GM23338 (cell line): ENCODE measurements at regions not wholly inside any gene's neighbourhood (a gene's known extent, or its start where the extent isn't known, plus 50 kb on each side); places are given as distances from the start of the nearest gene placed in this dataset.

Experiments
- ATAC-seq: fragments of 200-7000 bp; cut with Tn5 transposase; 3 replicates; pipeline ENCODE4 v1.9.1; 2020
- DNase-seq: peaks from one replicate; pipeline ENCODE4 v3.0.0-alpha.2; 2015; ENCODE audit warnings: low spot score
- H2AFZ ChIP-seq: fragments of 200-600 bp; sonication (generic); 2 replicates; pipeline ENCODE4 v1.8.0; 2016; ENCODE audit warnings: antibody characterized with exemption, mild to moderate bottlenecking, moderate library complexity
- H3F3A ChIP-seq: fragments of 200-600 bp; sonication (generic); replicated peaks from 2 replicates; pipeline ENCODE4 v1.8.0; 2017; ENCODE audit warnings: antibody characterized with exemption, mixed run types, low read depth
- H3K27ac ChIP-seq: fragments of 200-600 bp; sonication (generic); 2 replicates; pipeline ENCODE4 v1.6.1; 2016; ENCODE audit warnings: low read depth
- H3K27me3 ChIP-seq: fragments of 200-600 bp; sonication (generic); 2 replicates; pipeline ENCODE4 v1.8.0; 2016; ENCODE audit warnings: mild to moderate bottlenecking, mixed run types, moderate library complexity; ENCODE audit not compliant: insufficient read depth
- H3K36me3 ChIP-seq: fragments of 200-600 bp; sonication (generic); 2 replicates; pipeline ENCODE4 v1.8.0; 2016; ENCODE audit warnings: mild to moderate bottlenecking; ENCODE audit not compliant: insufficient read depth
- H3K4me1 ChIP-seq: fragments of 200-600 bp; sonication (generic); 2 replicates; pipeline ENCODE4 v1.8.0; 2016; ENCODE audit warnings: mild to moderate bottlenecking, moderate library complexity; ENCODE audit not compliant: insufficient read depth
- H3K4me2 ChIP-seq: fragments of 200-600 bp; sonication (generic); 2 replicates; pipeline ENCODE4 v1.7.1; 2017; ENCODE audit warnings: mixed run types
- H3K4me3 ChIP-seq: fragments of 200-600 bp; sonication (generic); 2 replicates; pipeline ENCODE4 v1.6.1; 2016; ENCODE audit warnings: mixed run types
- H3K79me2 ChIP-seq: fragments of 200-600 bp; sonication (generic); replicated peaks from 2 replicates; pipeline ENCODE4 v1.8.0; 2017; ENCODE audit warnings: mild to moderate bottlenecking; ENCODE audit not compliant: insufficient read depth
- H3K9me2 ChIP-seq: fragments of 200-600 bp; sonication (generic); 2 replicates; pipeline ENCODE4 v1.8.0; 2017; ENCODE audit not compliant: insufficient read depth
- H4K20me1 ChIP-seq: fragments of 200-600 bp; sonication (generic); replicated peaks from 2 replicates; pipeline ENCODE4 v1.8.0; 2017; ENCODE audit warnings: mild to moderate bottlenecking; ENCODE audit not compliant: insufficient read depth
- H3K27ac Mint-ChIP-seq: 2 replicates; pipeline ENCODE4 v1.8.0; 2020; ENCODE audit warnings: inconsistent platforms, mild to moderate bottlenecking, moderate library complexity, mixed read lengths
- H3K27me3 Mint-ChIP-seq: 3 replicates; pipeline ENCODE4 v1.8.0; 2022; ENCODE audit warnings: low read depth, mild to moderate bottlenecking, moderate library complexity, mixed read lengths, inconsistent platforms; ENCODE audit not compliant: insufficient read depth, poor library complexity
- H3K36me3 Mint-ChIP-seq: 3 replicates; pipeline ENCODE4 v1.8.0; 2021; ENCODE audit warnings: low read depth, mild to moderate bottlenecking, inconsistent platforms, moderate library complexity, mixed read lengths
- H3K4me1 Mint-ChIP-seq: 3 replicates; pipeline ENCODE4 v1.8.0; 2020; ENCODE audit warnings: mild to moderate bottlenecking, inconsistent platforms, mixed read lengths
- H3K4me3 Mint-ChIP-seq: 3 replicates; pipeline ENCODE4 v1.8.0; 2021; ENCODE audit warnings: moderate library complexity, mild to moderate bottlenecking, inconsistent platforms, mixed read lengths
- H3K9me3 Mint-ChIP-seq: 3 replicates; pipeline ENCODE4 v1.8.0; 2020; ENCODE audit warnings: moderate library complexity, mild to moderate bottlenecking, inconsistent platforms, mixed read lengths
- CREB1 ChIP-seq: fragments of 250-450 bp; sonication (Bioruptor Pico); IDR thresholded peaks from 2 replicates; pipeline ENCODE4 v1.5.0; 2020; ENCODE audit warnings: low read depth, mild to moderate bottlenecking, moderate library complexity
- EZH2 ChIP-seq: fragments of 200-600 bp; sonication (generic); IDR thresholded peaks from one replicate; pipeline ENCODE4 v1.8.0; 2017; ENCODE audit warnings: antibody characterized with exemption, mild to moderate bottlenecking, low read depth; ENCODE audit not compliant: unreplicated experiment
- NANOG ChIP-seq: IDR thresholded peaks from 2 replicates; pipeline ENCODE4 v1.6.1; 2016; ENCODE audit warnings: antibody characterized with exemption, borderline replicate concordance
- POLR2AphosphoS5 ChIP-seq: IDR thresholded peaks from 2 replicates; pipeline ENCODE4 v1.6.1; 2016; ENCODE audit warnings: antibody characterized with exemption, low read depth
- STAT1 ChIP-seq: IDR thresholded peaks from one replicate; pipeline ENCODE4 v1.6.1; 2016; ENCODE audit warnings: antibody characterized with exemption; ENCODE audit not compliant: unreplicated experiment
- ZNF114 ChIP-seq: fragments of 250-450 bp; sonication (Bioruptor Pico); IDR thresholded peaks from 2 replicates; pipeline ENCODE4 v1.5.0; 2020; ENCODE audit warnings: mild to moderate bottlenecking, moderate library complexity
- ZNF331 ChIP-seq: fragments of 250-450 bp; sonication (Bioruptor Pico); IDR thresholded peaks from 2 replicates; pipeline ENCODE4 v1.5.0; 2020; ENCODE audit warnings: low read depth, mild to moderate bottlenecking, moderate library complexity
- ZNF462 ChIP-seq: fragments of 250-450 bp; sonication (Bioruptor Pico); IDR thresholded peaks from 2 replicates; pipeline ENCODE4 v1.5.0; 2020; ENCODE audit warnings: mild to moderate bottlenecking, moderate library complexity

- no peak for ATAC-seq
- no peaks in the 10 kb centered on the region for H3F3A ChIP-seq
- no peak overlapping the region for H3K27ac Mint-ChIP-seq
These were observed 313.7 kb upstream of the SYT1 start for GRCh38 chr12:78550831-78551230.

GRCh38 chr12:78555802-78556201, 308.8 kb upstream of the SYT1 start:
- Histone ChIP-seq H3K4me3 (no peak overlapping the region), H2AFZ (no peak overlapping the region), H3K4me1 (no peaks in the 10 kb centered on the region), H4K20me1 (no peaks in the 10 kb centered on the region), H3K79me2 (no peaks in the 10 kb centered on the region), H3K36me3 (no peaks in the 10 kb centered on the region), H3K4me2 (no peak overlapping the region), H3K9me2 (no peaks in the 10 kb centered on the region), H3K27ac (no peak overlapping the region), H3K27me3 (no peaks in the 10 kb centered on the region), H3F3A (no peaks in the 10 kb centered on the region)
- H3K27me3 Mint-ChIP-seq, result no peaks in the 10 kb centered on the region
- DNase-seq, result no peak
- H3K27ac Mint-ChIP-seq, result no peak overlapping the region
- peaks cover 9% of the 10 kb centered on the region; the same call in 2 of the 3 replicates for H3K4me1 Mint-ChIP-seq
- ATAC-seq, result no peak
- TF ChIP-seq ZNF462 (CRISPR knock-in tag) (no peak), CREB1 (CRISPR knock-in tag) (no peak), NANOG (no peak), STAT1 (no peak), EZH2 (no peak)
- no peaks in the 10 kb centered on the region for H3K36me3 Mint-ChIP-seq
- no peaks in the 10 kb centered on the region for H3K9me3 Mint-ChIP-seq
- H3K4me3 Mint-ChIP-seq, result no peak overlapping the region

More at GRCh38 chr12:78550831-78551230, 313.7 kb upstream of the SYT1 start:
- H3K27me3 ChIP-seq, result no peaks in the 10 kb centered on the region
- DNase-seq, result no peak
- no peaks in the 10 kb centered on the region for H4K20me1 ChIP-seq
- H3K4me1 ChIP-seq, result no peaks in the 10 kb centered on the region
- no peaks in the 10 kb centered on the region for H3K36me3 Mint-ChIP-seq
- no peak overlapping the region for H3K4me3 Mint-ChIP-seq
- no peak overlapping the region for H2AFZ ChIP-seq
- no peak for TF ChIP-seq POLR2AphosphoS5
- no peak for TF ChIP-seq CREB1 (CRISPR knock-in tag)
- TF ChIP-seq ZNF114 (CRISPR knock-in tag), result no peak
- no peak for TF ChIP-seq ZNF331
- no peaks in the 10 kb centered on the region for H3K9me2 ChIP-seq
- H3K36me3 ChIP-seq, result no peaks in the 10 kb centered on the region
- no peaks in the 10 kb centered on the region for H3K79me2 ChIP-seq
- no peaks in the 10 kb centered on the region for H3K27me3 Mint-ChIP-seq
- H3K4me1 Mint-ChIP-seq, result no peaks in the 10 kb centered on the region
- no peak overlapping the region for H3K4me2 ChIP-seq
- no peak overlapping the region for H3K27ac ChIP-seq
- H3K4me3 ChIP-seq, result no peak overlapping the region
- no peaks in the 10 kb centered on the region for H3K9me3 Mint-ChIP-seq
